A549 (cell line): ENCODE measurements at regions not wholly inside any gene's neighbourhood (a gene's known extent, or its start where the extent isn't known, plus 50 kb on each side); places are given as distances from the start of the nearest gene placed in this dataset.

Source experiments
- ATAC-seq, 2 experiments: fragments of 200-7000 bp in 1 of 2; fragments of >200 bp in 1 of 2; cut with Nextera tagmentation in 1 of 2; cut with Tn5 transposase in 1 of 2; 3 replicates each; pipeline versions ENCODE4 v1.8.0 to v1.9.1; 2018 to 2020; ENCODE audit warnings: mild to moderate bottlenecking in 1 of 2, moderate library complexity in 1 of 2
- CTCF ChIA-PET: fragments of 300-600 bp; sonication (Branson Sonifier 250); formaldehyde crosslinking; extraction: SDS; loops from one replicate; lab custom pipeline; 2021; ENCODE audit warnings: antibody characterized with exemption, inconsistent platforms; lab: Yijun Ruan, JAX
- POLR2A ChIA-PET: fragments of 350-600 bp; formaldehyde crosslinking; extraction: SDS; loops from one replicate; lab custom pipeline; 2021; ENCODE audit warnings: antibody characterized with exemption, inconsistent platforms; lab: Yijun Ruan, JAX
- DNase-seq, 2 experiments: peaks; one replicate each; pipeline versions ENCODE4 v3.0.0 to v3.0.0-alpha.2; 2011 to 2016; ENCODE audit warnings: low read depth in 1 of 2, low spot score in 1 of 2
- FAIRE-seq: peaks from 2 replicates; lab custom pipeline; 2011; peaks lifted over from hg19 to GRCh38; lab: Jason Lieb, UNC
- H3K27ac ChIP-seq, 2 experiments: fragments of >200 bp; sonication (Bioruptor Twin); formaldehyde crosslinking; 3 replicates each; pipeline ENCODE4 v1.5.1; 2016 to 2017
- H3K4me1 ChIP-seq: fragments of >200 bp; sonication (Bioruptor Twin); formaldehyde crosslinking; 3 replicates; pipeline ENCODE4 v1.6.1; 2016
- H3K4me2 ChIP-seq: fragments of >200 bp; sonication (Bioruptor Twin); formaldehyde crosslinking; 3 replicates; pipeline ENCODE4 v1.6.1; 2016
- H3K4me3 ChIP-seq: fragments of >200 bp; sonication (Bioruptor Twin); formaldehyde crosslinking; 3 replicates; pipeline ENCODE4 v1.5.1; 2016
- H3K9me3 ChIP-seq: fragments of >200 bp; sonication (Bioruptor Twin); formaldehyde crosslinking; 3 replicates; pipeline ENCODE4 v1.6.1; 2016
- BHLHE40 ChIP-seq: IDR thresholded peaks from 2 replicates; pipeline ENCODE4 v1.6.1; 2012; ENCODE audit warnings: low read depth, low read length, inconsistent platforms
- CBX8 ChIP-seq: fragments of 200-600 bp; sonication (generic); IDR thresholded peaks from 2 replicates; pipeline ENCODE4 v1.6.1; 2016
- CHD2 ChIP-seq: fragments of 150-350 bp; IDR thresholded peaks from 2 replicates; pipeline ENCODE4 v1.6.1; 2014; ENCODE audit warnings: low read length; ENCODE audit not compliant: partially characterized antibody
- CHD4 ChIP-seq: fragments of 200-600 bp; sonication (generic); IDR thresholded peaks from 2 replicates; pipeline ENCODE4 v1.6.1; 2016; ENCODE audit warnings: antibody characterized with exemption, mild to moderate bottlenecking, borderline replicate concordance
- FOSB ChIP-seq: fragments of 250-450 bp; sonication (Bioruptor Pico); IDR thresholded peaks from 2 replicates; pipeline ENCODE4 v1.5.0; 2020; ENCODE audit warnings: mild to moderate bottlenecking, moderate library complexity
- GATA3 ChIP-seq: IDR thresholded peaks from 2 replicates; pipeline ENCODE4 v1.6.1; 2012; ENCODE audit warnings: borderline replicate concordance
- HDAC2 ChIP-seq: fragments of 200-600 bp; sonication (generic); IDR thresholded peaks from 2 replicates; pipeline ENCODE4 v1.6.1; 2016
- HMGXB4 ChIP-seq: fragments of 250-450 bp; sonication (Bioruptor Pico); IDR thresholded peaks from 2 replicates; pipeline ENCODE4 v1.5.0; 2021; ENCODE audit warnings: mild to moderate bottlenecking, moderate library complexity, borderline replicate concordance
- HOXB13 ChIP-seq: fragments of 250-450 bp; sonication (Bioruptor Pico); IDR thresholded peaks from 2 replicates; pipeline ENCODE4 v1.5.0; 2020; ENCODE audit warnings: low read depth, mild to moderate bottlenecking, moderate library complexity
- HOXB5 ChIP-seq: fragments of 250-450 bp; sonication (Bioruptor Pico); IDR thresholded peaks from 2 replicates; pipeline ENCODE4 v1.5.0; 2020; ENCODE audit warnings: mild to moderate bottlenecking, moderate library complexity
- KDM1A ChIP-seq: fragments of 200-600 bp; sonication (generic); IDR thresholded peaks from 2 replicates; pipeline ENCODE4 v1.6.1; 2016; ENCODE audit warnings: low read depth, mild to moderate bottlenecking
- KDM5A ChIP-seq: fragments of 200-600 bp; sonication (generic); IDR thresholded peaks from 2 replicates; pipeline ENCODE4 v1.6.1; 2016; ENCODE audit warnings: antibody characterized with exemption, mild to moderate bottlenecking
- MAX ChIP-seq: IDR thresholded peaks from 2 replicates; pipeline ENCODE4 v1.6.1; 2012
- MYC ChIP-seq: IDR thresholded peaks from 2 replicates; pipeline ENCODE4 v1.6.1; 2012; ENCODE audit warnings: mild to moderate bottlenecking, inconsistent platforms, low read length, improper control_type of control experiment, borderline replicate concordance
- NFE2L2 ChIP-seq: fragments of 150-350 bp; conservative IDR thresholded peaks from 2 replicates; pipeline ENCODE4 v1.6.1; 2014; ENCODE audit warnings: low read length
- NPAS2 ChIP-seq: fragments of 250-450 bp; sonication (Bioruptor Pico); IDR thresholded peaks from 2 replicates; pipeline ENCODE4 v1.8.0; 2022; ENCODE audit warnings: mild to moderate bottlenecking, moderate library complexity, borderline replicate concordance
- PHF8 ChIP-seq: fragments of 200-600 bp; sonication (generic); IDR thresholded peaks from 2 replicates; pipeline ENCODE4 v1.6.1; 2016; ENCODE audit warnings: low read depth, mild to moderate bottlenecking, antibody characterized with exemption, moderate library complexity, borderline replicate concordance
- RAD21 ChIP-seq, 2 experiments: fragments of >200 bp in 1 of 2; sonication (Bioruptor Twin) in 1 of 2; formaldehyde crosslinking in 1 of 2; IDR thresholded peaks in 1 of 2; conservative IDR thresholded peaks in 1 of 2; 2 replicates in 1 of 2; 3 replicates in 1 of 2; pipeline ENCODE4 v1.6.1; 2012 to 2018; ENCODE audit warnings: inconsistent platforms in 1 of 2
- REST ChIP-seq: fragments of 200-600 bp; sonication (generic); IDR thresholded peaks from 2 replicates; pipeline ENCODE4 v1.6.1; 2016; ENCODE audit warnings: antibody characterized with exemption, mild to moderate bottlenecking, moderate library complexity
- RFX5 ChIP-seq: fragments of 450-650 bp; IDR thresholded peaks from 2 replicates; pipeline ENCODE4 v1.7.1; 2014; ENCODE audit warnings: antibody characterized with exemption, mild to moderate bottlenecking, moderate library complexity
- SREBF2 ChIP-seq: fragments of 450-650 bp; IDR thresholded peaks from 2 replicates; pipeline ENCODE4 v1.6.1; 2014; ENCODE audit warnings: mild to moderate bottlenecking, moderate library complexity
- USF2 ChIP-seq: fragments of 450-650 bp; IDR thresholded peaks from 2 replicates; pipeline ENCODE4 v1.6.1; 2014; ENCODE audit warnings: antibody characterized with exemption
- ZFP36 ChIP-seq: fragments of 450-650 bp; IDR thresholded peaks from 2 replicates; pipeline ENCODE4 v1.6.1; 2014; ENCODE audit warnings: borderline replicate concordance; ENCODE audit not compliant: partially characterized antibody
- WGBS: methylation state at CpG from one replicate; pipeline ENCODE4 v1.1.6; 2017; ENCODE audit errors: missing lambda C conversion rate; 5-methylcytosine and 5-hydroxymethylcytosine counted together
- TF ChIP-seq, protein P1 (sequence below): fragments of 250-450 bp; sonication (Bioruptor Pico); IDR thresholded peaks from 2 replicates; pipeline ENCODE4 v1.5.0; 2020; ENCODE audit warnings: low read depth, mild to moderate bottlenecking, moderate library complexity

DNA sequence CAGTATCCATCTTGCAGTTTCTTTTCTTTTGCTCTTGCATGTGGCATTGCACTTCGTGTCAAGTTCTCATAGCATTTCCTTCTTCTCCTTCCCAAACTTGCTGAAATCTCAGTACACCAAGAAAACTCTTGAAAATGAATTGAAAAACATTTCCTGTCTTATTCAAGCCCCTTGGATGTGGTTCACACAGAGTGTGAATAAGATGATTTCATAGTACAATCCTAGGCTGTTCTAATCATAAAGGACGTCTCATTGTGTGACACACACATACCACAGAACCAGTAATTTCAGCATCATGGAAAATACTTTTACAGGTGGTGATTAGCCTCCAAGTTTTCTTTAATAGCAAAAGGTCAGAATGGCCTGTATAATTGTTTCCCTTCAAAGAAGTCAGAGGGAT is 121.6 kb upstream of the AADACL2 start:
- no peak for ATAC-seq
- no peak for DNase-seq
- H3K4me1 ChIP-seq, result no peaks in the 10 kb centered on the region
- TF ChIP-seq RFX5 (no peak), CBX8 (no peak), ZFP36 (no peak), NPAS2 (CRISPR knock-in tag) (no peak), MYC (no peak), KDM5A (no peak)
- CTCF ChIA-PET, result interaction anchor here (1.4 kb wide), 1 partner anchor 17 kb away, joined by 3 read pairs; no protein-coding TSS in a partner anchor
- no peaks in the 10 kb centered on the region; the same call in 2 of the 3 replicates for H3K9me3 ChIP-seq
- FAIRE-seq, result no peak
- no peak overlapping the region for H3K27ac ChIP-seq
- no peak overlapping the region for H3K4me2 ChIP-seq
- 48% methylated on average over 2 of the region's 2 CpGs for WGBS
- no peak overlapping the region for H3K4me3 ChIP-seq
- POLR2A ChIA-PET, result no interaction called here

DNA sequence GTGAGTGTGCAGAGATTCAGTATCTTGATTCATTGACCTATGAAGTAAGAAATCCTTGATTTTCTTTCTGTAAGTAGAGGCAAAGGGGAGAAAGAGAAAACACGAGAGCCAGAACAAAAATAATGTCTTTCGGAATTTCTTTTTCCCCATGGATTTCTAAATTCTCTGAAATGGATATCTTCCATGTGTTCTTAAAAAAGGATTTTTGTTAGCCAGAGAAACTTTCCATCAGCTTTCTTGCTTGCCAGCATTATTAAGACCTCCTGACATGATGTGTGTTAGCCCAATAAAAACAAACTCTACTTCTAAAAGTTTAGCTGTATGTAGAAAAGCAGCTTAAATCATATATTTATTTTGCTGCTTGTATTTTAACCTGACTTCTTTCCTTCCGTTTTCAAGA is 122.3 kb upstream of the AADACL2 start:
- ChIA-PET POLR2A (no interaction called here), CTCF (interaction anchor here (1.4 kb wide), 1 partner anchor 18 kb away, joined by 3 read pairs; no protein-coding TSS in a partner anchor)
- TF ChIP-seq CBX8, result no peak
- TF ChIP-seq CHD2, result no peak
- TF ChIP-seq FOSB (CRISPR knock-in tag), result no peak
- no peak for TF ChIP-seq KDM1A
- no peak for TF ChIP-seq MYC
- TF ChIP-seq MAX, result no peak
- TF ChIP-seq RAD21 (conservative IDR thresholded peaks at IDR 0.05 in 1 of 2, IDR thresholded peaks at IDR 0.05 in 1 of 2), result no peak
- TF ChIP-seq HOXB13, result no peak
- no peak for TF ChIP-seq GATA3
- TF ChIP-seq RFX5, result no peak
- TF ChIP-seq HDAC2, result no peak
- TF ChIP-seq, protein P1, sequence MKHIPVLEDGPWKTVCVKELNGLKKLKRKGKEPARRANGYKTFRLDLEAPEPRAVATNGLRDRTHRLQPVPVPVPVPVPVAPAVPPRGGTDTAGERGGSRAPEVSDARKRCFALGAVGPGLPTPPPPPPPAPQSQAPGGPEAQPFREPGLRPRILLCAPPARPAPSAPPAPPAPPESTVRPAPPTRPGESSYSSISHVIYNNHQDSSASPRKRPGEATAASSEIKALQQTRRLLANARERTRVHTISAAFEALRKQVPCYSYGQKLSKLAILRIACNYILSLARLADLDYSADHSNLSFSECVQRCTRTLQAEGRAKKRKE, result no peak
- TF ChIP-seq CHD4, result no peak
- TF ChIP-seq PHF8, result no peak
- TF ChIP-seq HMGXB4 (CRISPR knock-in tag), result no peak
- TF ChIP-seq NFE2L2, result no peak
- no peak overlapping the region for H3K4me2 ChIP-seq
- H3K9me3 ChIP-seq, result no peaks in the 10 kb centered on the region; the same call in 2 of the 3 replicates
- ATAC-seq (no peak), FAIRE-seq (no peak), DNase-seq (no peak)
- 76% methylated on average over 3 of the region's 3 CpGs for WGBS
- H3K4me1 ChIP-seq, result no peaks in the 10 kb centered on the region
- H3K27ac ChIP-seq, result no peak overlapping the region
- no peak overlapping the region for H3K4me3 ChIP-seq

DNA sequence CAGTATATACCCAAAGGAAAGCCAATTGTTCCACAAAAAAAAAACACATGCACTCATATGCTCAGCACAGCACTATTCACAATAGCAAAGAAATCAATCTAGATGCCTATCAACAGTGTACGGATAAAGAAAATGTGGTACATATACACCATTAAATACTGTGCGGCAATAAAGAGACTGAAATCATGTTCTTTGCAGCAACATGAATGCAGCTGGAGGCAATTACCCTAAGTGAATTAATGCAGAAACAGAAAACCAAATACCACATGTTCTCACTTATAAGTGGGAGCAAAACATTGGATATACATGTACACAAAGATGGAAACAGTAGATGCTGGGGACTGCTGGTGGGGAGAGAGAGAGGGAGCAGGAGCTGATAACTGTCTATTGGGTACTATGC is 124.2 kb upstream of the AADACL2 start:
- CTCF ChIA-PET, result no interaction called here
- Histone ChIP-seq H3K4me3 (no peak overlapping the region), H3K4me1 (no peaks in the 10 kb centered on the region)
- no peak for FAIRE-seq
- no peak for DNase-seq
- ATAC-seq, result no peak
- WGBS, result 96% methylated on average over 2 of the region's 2 CpGs
- POLR2A ChIA-PET, result no interaction called here
- no peak for TF ChIP-seq REST
- no peak for TF ChIP-seq USF2
- TF ChIP-seq RAD21 (conservative IDR thresholded peaks at IDR 0.05 in 1 of 2, IDR thresholded peaks at IDR 0.05 in 1 of 2), result no peak
- no peak for TF ChIP-seq BHLHE40
- TF ChIP-seq SREBF2, result no peak
- no peak for TF ChIP-seq KDM5A
- TF ChIP-seq HOXB5 (CRISPR knock-in tag), result no peak
- TF ChIP-seq CHD2, result no peak
- TF ChIP-seq, all 56 proteins: peak for 0
- Histone ChIP-seq H3K4me2 (no peak overlapping the region), H3K27ac (no peak overlapping the region), H3K9me3 (no peaks in the 10 kb centered on the region; the same call in 2 of the 3 replicates)
